GM12892 (cell line): ENCODE measurements at regions not wholly inside any gene's neighbourhood (a gene's known extent, or its start where the extent isn't known, plus 50 kb on each side); places are given as distances from the start of the nearest gene placed in this dataset.

Source experiments
- POLR2A ChIP-seq: IDR thresholded peaks from 2 replicates; pipeline ENCODE4 v1.6.1; 2011; ENCODE audit warnings: low read depth, low read length, control low read depth
- TAF1 ChIP-seq: IDR thresholded peaks from 2 replicates; pipeline ENCODE4 v1.6.1; 2011; ENCODE audit warnings: low read depth, mild to moderate bottlenecking, control low read depth, low read length, borderline replicate concordance

- TF ChIP-seq POLR2A (no peak), TAF1 (no peak)
Observed at GRCh38 chr3:21013566-21013965, 737.4 kb downstream of the ZNF385D start.
